ENCODE measurements at regions not wholly inside any gene's neighbourhood (a gene's known extent, or its start where the extent isn't known, plus 50 kb on each side); places are given as distances from the start of the nearest gene placed in this dataset.

DNA sequence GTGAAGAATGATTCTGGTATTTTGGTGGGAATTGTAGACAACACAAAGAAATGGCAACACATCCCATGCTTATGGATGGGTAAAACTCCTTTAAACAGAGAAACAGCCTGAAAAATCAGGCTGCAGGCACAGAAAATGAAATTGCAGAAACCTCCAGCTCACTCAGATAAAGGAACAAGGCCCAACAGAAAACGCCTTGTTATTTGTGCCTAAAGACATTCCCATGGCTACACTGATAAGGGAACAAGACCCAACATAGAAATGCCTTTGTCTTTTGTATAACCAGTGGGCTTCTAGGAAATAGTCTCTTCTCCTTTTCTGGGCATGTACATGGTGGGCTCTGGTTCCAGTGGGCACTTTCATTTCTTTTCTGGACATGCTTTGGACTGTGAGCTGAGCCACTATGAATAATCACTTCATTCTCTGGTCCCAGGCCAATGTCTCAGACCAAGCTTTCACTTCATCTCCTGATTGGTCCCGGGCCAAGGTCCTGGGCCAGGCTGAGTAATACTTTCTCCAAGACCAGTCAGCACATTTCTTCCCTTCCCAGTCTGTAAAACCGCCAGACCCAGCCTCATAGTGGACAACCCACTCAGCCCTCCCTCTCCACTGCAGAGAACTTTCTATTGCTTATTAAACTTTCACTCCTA is 160.5 kb downstream of the TBX22 start:
- no peak overlapping the region for H3K4me3 ChIP-seq (ENCODE audit: low read depth, low read length)
- no peak for TF ChIP-seq CTCF (IDR thresholded peaks at IDR 0.05; ENCODE audit: low read depth, low read length, missing control alignments)
- in situ Hi-C loops (cut with HindIII; ENCODE audit: low sequenced_read_pairs) = no loop called here
- DNase-seq (ENCODE audit: low read depth) = no peak

- in situ Hi-C loops (cut with HindIII; ENCODE audit: low sequenced_read_pairs) = no loop called here
- no peak for DNase-seq (ENCODE audit: low read depth)
- no peak overlapping the region for H3K4me3 ChIP-seq (ENCODE audit: low read depth, low read length)
- no peak for TF ChIP-seq CTCF (IDR thresholded peaks at IDR 0.05; ENCODE audit: low read depth, low read length, missing control alignments)
Observed at GRCh38 chrX:80181079-80181478, 166.5 kb downstream of the TBX22 start.

DNA sequence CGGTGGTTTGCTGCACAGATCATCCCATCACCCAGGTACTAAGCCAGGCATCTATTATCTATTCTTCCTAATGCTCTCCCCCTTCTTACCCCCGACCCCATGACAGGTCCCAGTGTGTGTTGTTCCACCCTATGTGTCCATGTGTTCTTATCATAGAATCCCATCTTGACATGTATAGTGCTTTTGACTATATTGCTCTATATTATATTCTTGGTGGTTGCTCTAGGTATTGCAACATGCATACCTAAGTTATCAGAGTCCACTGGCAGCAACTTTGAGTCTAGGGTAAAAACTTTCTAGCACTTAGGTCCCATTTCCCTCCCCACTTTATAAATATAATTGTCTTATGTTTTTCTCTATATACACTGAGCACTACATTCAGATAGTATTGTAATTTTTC is 170.3 kb downstream of the TBX22 start:
- in situ Hi-C loops (cut with HindIII; ENCODE audit: low sequenced_read_pairs) = no loop called here
- TF ChIP-seq CTCF (IDR thresholded peaks at IDR 0.05; ENCODE audit: low read depth, low read length, missing control alignments) = no peak
- no peak overlapping the region for H3K4me3 ChIP-seq (ENCODE audit: low read depth, low read length)
- DNase-seq (ENCODE audit: low read depth) = no peak

- in situ Hi-C loops (cut with HindIII; ENCODE audit: low sequenced_read_pairs) = no loop called here
- H3K4me3 ChIP-seq (ENCODE audit: low read depth, low read length) = no peak overlapping the region
Observed at GRCh38 chrX:80206647-80207046, 192.1 kb downstream of the TBX22 start.

DNA sequence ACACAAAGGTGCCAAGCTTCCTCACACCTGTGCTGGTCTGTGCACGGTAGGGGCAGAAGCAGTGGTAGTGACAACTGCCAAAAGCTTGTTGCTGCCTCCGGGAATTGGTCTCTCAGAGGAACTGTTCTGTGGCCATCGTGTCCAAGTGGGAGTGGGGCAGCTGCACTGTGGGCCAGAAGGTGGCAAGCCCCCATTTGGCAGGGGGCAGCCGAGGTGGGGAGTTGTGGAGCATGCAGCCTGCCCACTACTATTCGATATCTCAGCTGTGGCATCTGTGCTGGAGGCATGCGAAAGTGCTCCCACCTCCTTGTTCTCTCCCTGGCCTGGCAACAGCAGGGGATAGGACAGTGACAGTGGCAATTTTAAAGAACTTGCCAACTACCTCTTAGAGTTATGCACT is 192.8 kb downstream of the TBX22 start:
- H3K4me3 ChIP-seq (ENCODE audit: low read depth, low read length) = no peak overlapping the region
- no peak for TF ChIP-seq CTCF (IDR thresholded peaks at IDR 0.05; ENCODE audit: low read depth, low read length, missing control alignments)
- in situ Hi-C loops (cut with HindIII; ENCODE audit: low sequenced_read_pairs) = no loop called here
- DNase-seq (ENCODE audit: low read depth) = no peak

More at GRCh38 chrX:80206647-80207046, 192.1 kb downstream of the TBX22 start:
- DNase-seq (ENCODE audit: low read depth) = no peak
- no peak for TF ChIP-seq CTCF (IDR thresholded peaks at IDR 0.05; ENCODE audit: low read depth, low read length, missing control alignments)

GRCh38 chrX:80216086-80216485 is 201.5 kb downstream of the TBX22 start:
- DNase-seq (ENCODE audit: low read depth) = no peak
- no peak overlapping the region for H3K4me3 ChIP-seq (ENCODE audit: low read depth, low read length)
- in situ Hi-C loops (cut with HindIII; ENCODE audit: low sequenced_read_pairs) = no loop called here
- no peak for TF ChIP-seq CTCF (IDR thresholded peaks at IDR 0.05; ENCODE audit: low read depth, low read length, missing control alignments)
